ENCODE measurements at regions not wholly inside any gene's neighbourhood (a gene's known extent, or its start where the extent isn't known, plus 50 kb on each side); places are given as distances from the start of the nearest gene placed in this dataset.

GRCh38 chr5:143527808-143528207 is 124.3 kb upstream of the NR3C1 start:
- TF ChIP-seq CTCF (IDR thresholded peaks at IDR 0.05) = no peak
- no peak for TF ChIP-seq REST (IDR thresholded peaks at IDR 0.05; ENCODE audit: insufficient read depth in 1 of 2, low read depth in 2 of 2, low read length in 1 of 2)
- TF ChIP-seq POLR2AphosphoS5 (IDR thresholded peaks at IDR 0.05; ENCODE audit: low read depth, low read length) = no peak
